Activated B cell treated with CpG ODN at 0.5 μM for 24 hours (primary cell): ENCODE measurements at regions not wholly inside any gene's neighbourhood (a gene's known extent, or its start where the extent isn't known, plus 50 kb on each side); places are given as distances from the start of the nearest gene placed in this dataset.
A peak's percentile ranks its signal among the peaks of the same experiment; 100 is the strongest.
"Not testable (repeated sequence)": the region's sequence is repeated elsewhere in the genome, so short reads cannot be mapped to it uniquely, and the experiment has no call there.

Experiments
- ATAC-seq: fragments of 200-7000 bp; cut with Tn5 transposase; one replicate; pipeline ENCODE4 v1.10.0; 2021; ENCODE audit warnings: low read depth, mild to moderate bottlenecking, moderate library complexity
- CTCF ChIA-PET: fragments of 350-600 bp; sonication (Branson Sonifier 250); formaldehyde crosslinking; loops from one replicate; lab custom pipeline; 2021; ENCODE audit warnings: antibody characterized with exemption; lab: Charles Lee
- POLR2A ChIA-PET: fragments of 350-600 bp; sonication (Branson Sonifier 250); formaldehyde crosslinking; loops from one replicate; lab custom pipeline; 2021; ENCODE audit warnings: antibody characterized with exemption; lab: Charles Lee
- DNase-seq: peaks from one replicate; pipeline ENCODE4 v3.0.0; 2022
- H3K27ac Mint-ChIP-seq: one replicate; pipeline ENCODE4 v1.8.0; 2020; ENCODE audit warnings: mixed read lengths
- H3K27me3 Mint-ChIP-seq: one replicate; pipeline ENCODE4 v1.8.0; 2021; ENCODE audit warnings: mixed read lengths
- H3K36me3 Mint-ChIP-seq: one replicate; pipeline ENCODE4 v1.8.0; 2021; ENCODE audit warnings: low read depth, mixed read lengths
- H3K4me1 Mint-ChIP-seq: one replicate; pipeline ENCODE4 v1.8.0; 2021; ENCODE audit warnings: mixed read lengths
- H3K4me3 Mint-ChIP-seq: one replicate; pipeline ENCODE4 v1.8.0; 2020; ENCODE audit warnings: mild to moderate bottlenecking, mixed read lengths
- H3K9me3 Mint-ChIP-seq: one replicate; pipeline ENCODE4 v1.8.0; 2020; ENCODE audit warnings: mixed read lengths
- intact Hi-C: fragments of 100-400 bp; cut with micrococcal nuclease; formaldehyde crosslinking; loops from one replicate; pipeline ENCODE4 v1.15.1; 2024

- ATAC-seq, H3K9me3 Mint-ChIP-seq, intact Hi-C loops, H3K4me3 Mint-ChIP-seq, H3K27ac Mint-ChIP-seq, H3K36me3 Mint-ChIP-seq, H3K27me3 Mint-ChIP-seq, POLR2A ChIA-PET, CTCF ChIA-PET, DNase-seq: not testable (repeated sequence)
- peaks cover 22% of the 10 kb centered on the region for H3K4me1 Mint-ChIP-seq
Observed at GRCh38 chr5:177941386-177941785, 54.7 kb downstream of the PROP1 start.

GRCh38 chr5:177939246-177940171, 56.5 kb downstream of the PROP1 start:
- H3K9me3 Mint-ChIP-seq, H3K27ac Mint-ChIP-seq, H3K27me3 Mint-ChIP-seq, CTCF ChIA-PET, H3K36me3 Mint-ChIP-seq, POLR2A ChIA-PET, intact Hi-C loops, DNase-seq: not testable (repeated sequence)
- Mint-ChIP-seq H3K4me3 (peak overlapping the region; percentile 73), H3K4me1 (peaks cover 12% of the 10 kb centered on the region)
- ATAC-seq = peak; percentile 48

- H3K9me3 Mint-ChIP-seq, H3K27me3 Mint-ChIP-seq, POLR2A ChIA-PET, H3K27ac Mint-ChIP-seq, H3K36me3 Mint-ChIP-seq, DNase-seq, CTCF ChIA-PET, ATAC-seq, intact Hi-C loops, H3K4me3 Mint-ChIP-seq: not testable (repeated sequence)
- peaks cover 12% of the 10 kb centered on the region for H3K4me1 Mint-ChIP-seq
Observed at GRCh38 chr5:177938767-177939166, 57.3 kb downstream of the PROP1 start.

GRCh38 chr5:177934233-177934632, 61.8 kb downstream of the PROP1 start:
- ATAC-seq, H3K4me3 Mint-ChIP-seq, H3K36me3 Mint-ChIP-seq, POLR2A ChIA-PET, H3K4me1 Mint-ChIP-seq, DNase-seq, H3K9me3 Mint-ChIP-seq, H3K27ac Mint-ChIP-seq, CTCF ChIA-PET, intact Hi-C loops, H3K27me3 Mint-ChIP-seq: not testable (repeated sequence)

GRCh38 chr5:177930269-177931022, 65.6 kb downstream of the PROP1 start:
- intact Hi-C loops, H3K36me3 Mint-ChIP-seq, H3K27ac Mint-ChIP-seq, ATAC-seq, POLR2A ChIA-PET, H3K27me3 Mint-ChIP-seq, H3K4me3 Mint-ChIP-seq, H3K9me3 Mint-ChIP-seq, H3K4me1 Mint-ChIP-seq, CTCF ChIA-PET, DNase-seq: not testable (repeated sequence)

GRCh38 chr5:177929618-177930017, 66.4 kb downstream of the PROP1 start:
- H3K9me3 Mint-ChIP-seq, H3K27me3 Mint-ChIP-seq, H3K4me3 Mint-ChIP-seq, H3K4me1 Mint-ChIP-seq, H3K36me3 Mint-ChIP-seq, DNase-seq, intact Hi-C loops, POLR2A ChIA-PET, H3K27ac Mint-ChIP-seq, CTCF ChIA-PET, ATAC-seq: not testable (repeated sequence)

- DNase-seq, POLR2A ChIA-PET, H3K36me3 Mint-ChIP-seq, H3K4me1 Mint-ChIP-seq, ATAC-seq, H3K27ac Mint-ChIP-seq, CTCF ChIA-PET, H3K9me3 Mint-ChIP-seq, H3K27me3 Mint-ChIP-seq, H3K4me3 Mint-ChIP-seq, intact Hi-C loops: not testable (repeated sequence)
Observed at GRCh38 chr5:177927500-177927899, 68.5 kb downstream of the PROP1 start.

- H3K4me1 Mint-ChIP-seq, H3K27ac Mint-ChIP-seq, H3K4me3 Mint-ChIP-seq, CTCF ChIA-PET, H3K36me3 Mint-ChIP-seq, ATAC-seq, H3K9me3 Mint-ChIP-seq, POLR2A ChIA-PET, H3K27me3 Mint-ChIP-seq, DNase-seq, intact Hi-C loops: not testable (repeated sequence)
Observed at GRCh38 chr5:177924577-177924976, 71.5 kb downstream of the PROP1 start.

- CTCF ChIA-PET, intact Hi-C loops, ATAC-seq, DNase-seq, POLR2A ChIA-PET, H3K9me3 Mint-ChIP-seq, H3K27ac Mint-ChIP-seq, H3K27me3 Mint-ChIP-seq, H3K4me1 Mint-ChIP-seq, H3K4me3 Mint-ChIP-seq, H3K36me3 Mint-ChIP-seq: not testable (repeated sequence)
Observed at GRCh38 chr5:177923837-177924236, 72.2 kb downstream of the PROP1 start.

GRCh38 chr5:177923189-177923588, 72.9 kb downstream of the PROP1 start:
- H3K36me3 Mint-ChIP-seq, H3K27me3 Mint-ChIP-seq, H3K4me1 Mint-ChIP-seq, CTCF ChIA-PET, ATAC-seq, H3K4me3 Mint-ChIP-seq, DNase-seq, intact Hi-C loops, H3K27ac Mint-ChIP-seq, H3K9me3 Mint-ChIP-seq, POLR2A ChIA-PET: not testable (repeated sequence)

GRCh38 chr5:177909261-177909660, 86.8 kb downstream of the PROP1 start:
- H3K4me1 Mint-ChIP-seq, DNase-seq, H3K4me3 Mint-ChIP-seq, POLR2A ChIA-PET, intact Hi-C loops, ATAC-seq, H3K27ac Mint-ChIP-seq, H3K9me3 Mint-ChIP-seq, H3K27me3 Mint-ChIP-seq, CTCF ChIA-PET, H3K36me3 Mint-ChIP-seq: not testable (repeated sequence)

GRCh38 chr5:177902806-177903205, 93.2 kb downstream of the PROP1 start:
- H3K4me3 Mint-ChIP-seq, ATAC-seq, H3K27me3 Mint-ChIP-seq, CTCF ChIA-PET, H3K9me3 Mint-ChIP-seq, H3K4me1 Mint-ChIP-seq, H3K36me3 Mint-ChIP-seq, H3K27ac Mint-ChIP-seq, DNase-seq, POLR2A ChIA-PET, intact Hi-C loops: not testable (repeated sequence)
